ENCODE measurements at regions not wholly inside any gene's neighbourhood (a gene's known extent, or its start where the extent isn't known, plus 50 kb on each side); places are given as distances from the start of the nearest gene placed in this dataset.

DNA sequence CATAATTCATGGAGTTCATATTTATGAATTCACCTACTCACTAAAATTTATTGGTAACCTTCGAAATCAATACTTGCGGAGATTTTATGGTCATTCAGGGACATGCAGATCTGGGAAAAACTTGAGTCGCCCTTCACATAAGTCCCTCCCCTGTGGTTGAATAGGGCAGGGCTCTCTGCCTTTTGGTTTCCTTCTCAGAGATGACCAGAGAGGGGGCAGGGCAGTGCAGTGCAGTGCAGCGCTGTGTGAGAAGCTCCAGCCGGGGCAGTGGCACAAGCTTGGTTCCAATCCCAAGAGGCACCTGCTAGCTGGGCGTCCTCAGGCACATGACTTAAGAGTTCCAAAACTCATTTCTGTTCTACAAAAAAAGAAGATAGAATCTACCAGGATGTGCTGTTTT, 274.4 kb upstream of the RAB6C start:
- no peak overlapping the region for H3K4me3 ChIP-seq
- intact Hi-C loops (cut with DNase I): no loop called here
- H3K27me3 ChIP-seq: no peaks in the 10 kb centered on the region
- 85 to 94% (median 87%) methylated on average over 6 of the region's 6 CpGs for WGBS, 3 donors
- TF ChIP-seq, protein P1, sequence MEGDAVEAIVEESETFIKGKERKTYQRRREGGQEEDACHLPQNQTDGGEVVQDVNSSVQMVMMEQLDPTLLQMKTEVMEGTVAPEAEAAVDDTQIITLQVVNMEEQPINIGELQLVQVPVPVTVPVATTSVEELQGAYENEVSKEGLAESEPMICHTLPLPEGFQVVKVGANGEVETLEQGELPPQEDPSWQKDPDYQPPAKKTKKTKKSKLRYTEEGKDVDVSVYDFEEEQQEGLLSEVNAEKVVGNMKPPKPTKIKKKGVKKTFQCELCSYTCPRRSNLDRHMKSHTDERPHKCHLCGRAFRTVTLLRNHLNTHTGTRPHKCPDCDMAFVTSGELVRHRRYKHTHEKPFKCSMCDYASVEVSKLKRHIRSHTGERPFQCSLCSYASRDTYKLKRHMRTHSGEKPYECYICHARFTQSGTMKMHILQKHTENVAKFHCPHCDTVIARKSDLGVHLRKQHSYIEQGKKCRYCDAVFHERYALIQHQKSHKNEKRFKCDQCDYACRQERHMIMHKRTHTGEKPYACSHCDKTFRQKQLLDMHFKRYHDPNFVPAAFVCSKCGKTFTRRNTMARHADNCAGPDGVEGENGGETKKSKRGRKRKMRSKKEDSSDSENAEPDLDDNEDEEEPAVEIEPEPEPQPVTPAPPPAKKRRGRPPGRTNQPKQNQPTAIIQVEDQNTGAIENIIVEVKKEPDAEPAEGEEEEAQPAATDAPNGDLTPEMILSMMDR (IDR thresholded peaks at IDR 0.05): no peak
- no peak for TF ChIP-seq POLR2A (IDR thresholded peaks at IDR 0.05)
- TF ChIP-seq EP300 (IDR thresholded peaks at IDR 0.05): no peak
- no peak overlapping the region for H3K27ac ChIP-seq
- no peaks in the 10 kb centered on the region for H3K36me3 ChIP-seq
- H3K4me1 ChIP-seq (ENCODE audit: insufficient read depth): no peaks in the 10 kb centered on the region
- no peaks in the 10 kb centered on the region for H3K9me3 ChIP-seq
- DNase-seq: no peak

DNA sequence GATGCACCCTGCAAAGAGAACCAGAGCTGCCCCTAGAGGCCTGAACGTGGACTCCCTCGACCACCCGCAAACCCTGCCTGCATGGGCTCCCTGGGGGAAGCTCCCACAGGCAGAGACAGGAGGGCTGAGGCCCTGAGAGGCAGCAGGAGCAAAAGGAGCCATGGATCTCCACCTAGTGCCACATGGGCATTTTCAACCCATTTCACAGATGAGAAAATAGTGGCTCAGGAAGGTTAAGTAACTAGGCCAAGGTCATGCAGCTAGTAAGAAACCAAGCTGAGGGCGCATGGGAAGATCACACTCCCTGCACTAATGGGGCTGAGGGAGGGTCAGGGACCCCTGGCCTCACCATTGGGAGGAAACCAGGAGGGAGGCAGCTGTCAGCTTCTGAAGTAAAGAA, 271.7 kb upstream of the RAB6C start:
- DNase-seq: no peak
- H3K27me3 ChIP-seq: no peaks in the 10 kb centered on the region
- H3K4me3 ChIP-seq: no peak overlapping the region
- TF ChIP-seq EP300 (IDR thresholded peaks at IDR 0.05): no peak
- TF ChIP-seq POLR2A (IDR thresholded peaks at IDR 0.05): no peak
- TF ChIP-seq, protein P1 (IDR thresholded peaks at IDR 0.05): no peak
- intact Hi-C loops (cut with DNase I): no loop called here
- no peak overlapping the region for H3K27ac ChIP-seq
- H3K36me3 ChIP-seq: no peaks in the 10 kb centered on the region
- H3K9me3 ChIP-seq: no peaks in the 10 kb centered on the region
- 79 to 86% (median 82%) methylated on average over 4 of the region's 4 CpGs for WGBS, 3 donors
- no peaks in the 10 kb centered on the region for H3K4me1 ChIP-seq (ENCODE audit: insufficient read depth)

DNA sequence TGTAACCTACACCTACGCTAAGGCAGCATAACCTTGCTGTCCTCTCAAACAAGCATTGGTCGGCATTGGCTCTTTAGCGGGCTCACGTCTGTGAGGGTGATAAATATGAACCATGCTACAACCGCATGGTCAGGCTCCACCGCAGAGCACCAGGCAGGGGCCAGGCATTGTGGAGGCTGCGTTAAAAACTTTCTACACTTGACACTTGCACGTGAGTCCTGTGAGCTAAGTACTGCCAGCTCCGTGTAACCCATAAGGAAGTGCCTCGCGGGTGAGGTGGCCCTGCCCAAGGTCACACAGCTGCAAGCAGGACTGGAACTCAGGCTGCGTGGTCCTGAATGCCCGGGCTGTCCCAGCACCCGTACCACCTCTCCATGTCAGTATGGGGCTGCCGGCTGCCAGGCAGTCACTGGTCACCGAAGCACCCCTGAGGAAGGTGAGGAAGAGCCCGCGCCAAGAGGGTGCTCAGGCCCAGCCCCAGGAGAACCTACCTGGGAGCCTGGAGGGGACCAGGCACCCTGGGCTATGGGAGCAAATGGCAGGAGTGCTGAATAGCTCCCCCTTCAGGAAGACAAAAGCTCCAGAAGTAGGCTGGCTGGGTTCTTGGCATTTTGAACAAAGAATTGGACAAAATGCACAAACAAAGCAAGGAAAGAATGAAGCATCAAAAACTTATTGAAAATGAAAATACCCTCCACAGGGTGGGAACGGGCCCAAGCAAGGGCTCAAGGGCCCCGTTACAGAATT, 271.1 kb upstream of the RAB6C start:
- WGBS, 3 donors: 79 to 84% (median 82%) methylated on average over 18 to 20 of the region's 20 CpGs

DNA sequence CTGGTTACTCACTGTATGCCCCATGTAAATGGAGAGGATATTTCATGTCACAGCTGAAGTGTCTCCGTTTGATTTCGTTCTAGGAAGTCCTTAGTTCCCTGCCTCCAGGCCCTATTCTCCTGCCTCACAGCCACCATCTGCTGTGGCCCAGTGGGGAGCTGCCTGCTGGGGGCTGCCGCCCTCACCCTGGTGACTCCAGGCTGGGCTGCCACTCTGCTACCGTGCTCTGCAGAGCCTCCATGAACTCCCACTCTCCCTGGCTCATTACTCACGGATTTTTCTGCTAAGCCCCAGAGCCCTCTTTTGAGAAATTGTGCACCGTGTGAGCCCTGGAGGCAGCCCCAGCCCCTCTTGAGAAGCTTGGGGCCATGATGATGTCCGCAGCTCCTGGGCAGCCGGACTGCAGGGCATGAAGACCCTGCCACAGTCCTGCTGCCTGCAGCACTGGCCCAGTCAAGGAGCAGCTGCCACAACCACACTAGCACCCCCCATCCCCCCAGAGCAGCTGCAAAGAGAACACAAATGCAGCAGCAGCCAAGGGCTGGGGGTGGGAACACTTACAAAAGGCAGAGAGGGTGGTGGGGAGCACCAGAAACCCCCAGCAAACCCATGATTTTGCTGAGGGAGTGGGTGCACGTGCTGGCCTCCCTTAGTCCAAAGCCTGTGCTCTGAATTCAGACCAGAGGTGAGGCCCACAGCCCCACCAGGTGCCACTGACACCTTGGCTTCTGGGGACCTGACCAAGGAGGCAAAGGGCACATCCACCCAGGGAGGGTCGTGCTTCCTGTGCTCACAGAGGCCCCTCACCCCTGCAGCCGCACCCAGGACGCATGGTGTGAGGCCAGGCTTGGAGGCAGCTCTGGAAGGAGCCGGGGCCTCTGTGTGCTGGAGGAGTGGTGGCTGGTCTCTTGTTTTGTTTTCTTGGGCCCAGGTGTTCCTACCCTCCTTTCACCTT, 270.2 kb upstream of the RAB6C start:
- Histone ChIP-seq H3K4me1 (ENCODE audit: insufficient read depth) (no peaks in the 10 kb centered on the region), H3K36me3 (no peaks in the 10 kb centered on the region), H3K4me3 (no peak overlapping the region), H3K9me3 (no peaks in the 10 kb centered on the region), H3K27ac (no peak overlapping the region), H3K27me3 (no peaks in the 10 kb centered on the region)
- DNase-seq: no peak
- intact Hi-C loops (cut with DNase I): no loop called here
- no peak for TF ChIP-seq POLR2A (IDR thresholded peaks at IDR 0.05)
- WGBS, 3 donors: 68 to 70% (median 70%) methylated on average over 13 of the region's 13 CpGs

More for the DNA sequence above, 271.1 kb upstream of the RAB6C start:
- intact Hi-C loops (cut with DNase I): no loop called here
- H3K9me3 ChIP-seq: no peaks in the 10 kb centered on the region
- TF ChIP-seq POLR2A (IDR thresholded peaks at IDR 0.05) (no peak), EP300 (IDR thresholded peaks at IDR 0.05) (no peak)
- TF ChIP-seq, protein P1 (IDR thresholded peaks at IDR 0.05): no peak
- DNase-seq: no peak
- H3K36me3 ChIP-seq: no peaks in the 10 kb centered on the region
- no peaks in the 10 kb centered on the region for H3K27me3 ChIP-seq
- no peak overlapping the region for H3K4me3 ChIP-seq
- H3K27ac ChIP-seq: no peak overlapping the region
- H3K4me1 ChIP-seq (ENCODE audit: insufficient read depth): no peaks in the 10 kb centered on the region

All from ovary (tissue), 7 donors.